HL-60 (cell line): ENCODE measurements at regions not wholly inside any gene's neighbourhood (a gene's known extent, or its start where the extent isn't known, plus 50 kb on each side); places are given as distances from the start of the nearest gene placed in this dataset.

ENCODE experiments used
- DNase-seq, 2 experiments: peaks; one replicate each; pipeline ENCODE4 v3.0.0-alpha.2; 2010 to 2020; ENCODE audit warnings: low read depth in 1 of 2, low spot score in 1 of 2
- H3K27ac ChIP-seq: fragments of 250-450 bp; sonication (Bioruptor Pico); replicated peaks from 2 replicates; pipeline ENCODE4 v1.5.1; 2020; ENCODE audit warnings: mild to moderate bottlenecking, moderate library complexity
- H3K27me3 ChIP-seq: fragments of 250-450 bp; sonication (Bioruptor Pico); 2 replicates; pipeline ENCODE4 v1.5.1; 2021; ENCODE audit warnings: mild to moderate bottlenecking, moderate library complexity; ENCODE audit not compliant: insufficient read depth, poor library complexity, severe bottlenecking
- H3K4me3 ChIP-seq: replicated peaks from 2 replicates; pipeline ENCODE4 v1.5.1; 2011; ENCODE audit warnings: mild to moderate bottlenecking, control low read depth, low read length; ENCODE audit not compliant: insufficient read depth
- CTCF ChIP-seq: IDR thresholded peaks from one replicate; pipeline ENCODE4 v1.5.1; 2011; ENCODE audit warnings: low read length, control low read depth, inconsistent platforms; ENCODE audit not compliant: insufficient read depth
- GABPA ChIP-seq: IDR thresholded peaks from 2 replicates; pipeline ENCODE4 v1.6.1; 2012; ENCODE audit warnings: low read depth
- POLR2AphosphoS5 ChIP-seq: IDR thresholded peaks from 2 replicates; pipeline ENCODE4 v1.6.1; 2012; ENCODE audit warnings: low read depth
- REST ChIP-seq: IDR thresholded peaks from 2 replicates; pipeline ENCODE4 v1.6.1; 2012; ENCODE audit warnings: low read depth; ENCODE audit not compliant: insufficient replicate concordance
- SPI1 ChIP-seq: IDR thresholded peaks from 2 replicates; pipeline ENCODE4 v1.6.1; 2012; ENCODE audit warnings: low read depth, mild to moderate bottlenecking, borderline replicate concordance

GRCh38 chr4:151882072-151882803 lies 121.4 kb upstream of the GATB start:
- Histone ChIP-seq H3K4me3 (no peak overlapping the region), H3K27ac (no peak overlapping the region), H3K27me3 (no peaks in the 10 kb centered on the region)
- DNase-seq, result no peak
- no peak for TF ChIP-seq GABPA
- TF ChIP-seq SPI1, result no peak
- no peak for TF ChIP-seq REST
- no peak for TF ChIP-seq CTCF

GRCh38 chr4:151879705-151880445 lies 119.1 kb upstream of the GATB start:
- Histone ChIP-seq H3K27ac (no peak overlapping the region), H3K4me3 (no peak overlapping the region), H3K27me3 (no peaks in the 10 kb centered on the region)
- DNase-seq, result no peak
- TF ChIP-seq REST, result no peak
- no peak for TF ChIP-seq POLR2AphosphoS5
- TF ChIP-seq SPI1, result no peak
- no peak for TF ChIP-seq CTCF
- no peak for TF ChIP-seq GABPA

GRCh38 chr4:151876381-151876988 lies 115.7 kb upstream of the GATB start:
- no peak for DNase-seq
- Histone ChIP-seq H3K27me3 (no peaks in the 10 kb centered on the region), H3K4me3 (no peak overlapping the region), H3K27ac (no peak overlapping the region)
- TF ChIP-seq GABPA (no peak), POLR2AphosphoS5 (no peak), REST (no peak), CTCF (no peak), SPI1 (no peak)
